ENCODE measurements at regions not wholly inside any gene's neighbourhood (a gene's known extent, or its start where the extent isn't known, plus 50 kb on each side); places are given as distances from the start of the nearest gene placed in this dataset.

GRCh38 chr13:33934951-33935371, 117.0 kb downstream of the RFC3 start:
- TF ChIP-seq CTCF (IDR thresholded peaks at IDR 0.05 in 8 of 11, conservative IDR thresholded peaks at IDR 0.05 in 3 of 11) (no peak), POLR2A (IDR thresholded peaks at IDR 0.05) (no peak), POLR2AphosphoS5 (IDR thresholded peaks at IDR 0.05) (no peak)

Measured in spleen (tissue), 7 donors.